PC-9 (cell line): ENCODE measurements at regions not wholly inside any gene's neighbourhood (a gene's known extent, or its start where the extent isn't known, plus 50 kb on each side); places are given as distances from the start of the nearest gene placed in this dataset.

ENCODE experiments used
- BruUV-seq: library from RNA; stranded (reverse); fragments of 400-500 nt; replicated peaks from 2 replicates; lab custom pipeline; 2021; lab: Mats Ljungman, UMichigan
- CTCF ChIA-PET: fragments of 300-600 bp; sonication (Branson Sonifier 250); formaldehyde crosslinking; loops from one replicate; lab custom pipeline; 2022; ENCODE audit warnings: antibody characterized with exemption; lab: Charles Lee
- POLR2A ChIA-PET: fragments of 300-600 bp; sonication (Branson Sonifier 250); formaldehyde crosslinking; loops from one replicate; lab custom pipeline; 2022; ENCODE audit warnings: antibody characterized with exemption; ENCODE audit not compliant: unreplicated experiment; lab: Charles Lee
- DNase-seq, 2 experiments: peaks; one replicate each; pipeline versions ENCODE4 v3.0.0 to v3.0.0-alpha.2; 2015 to 2022; ENCODE audit warnings: mixed read lengths in 1 of 2
- H2AFZ ChIP-seq: fragments of 200-600 bp; sonication (generic); 2 replicates; pipeline ENCODE4 v1.8.1; 2017; ENCODE audit warnings: antibody characterized with exemption
- H3F3A ChIP-seq: fragments of 200-600 bp; sonication (generic); 2 replicates; pipeline ENCODE4 v1.8.1; 2017; ENCODE audit warnings: antibody characterized with exemption, mild to moderate bottlenecking, low read depth; ENCODE audit not compliant: insufficient read depth
- H3K27ac ChIP-seq: fragments of 200-600 bp; sonication (generic); 2 replicates; pipeline ENCODE4 v1.6.1; 2016; ENCODE audit warnings: mixed run types
- H3K27me3 ChIP-seq: fragments of 200-600 bp; sonication (generic); 2 replicates; pipeline ENCODE4 v1.6.1; 2016; ENCODE audit warnings: low read depth, mixed run types; ENCODE audit not compliant: insufficient read depth
- H3K36me3 ChIP-seq: fragments of 200-600 bp; sonication (generic); 2 replicates; pipeline ENCODE4 v1.6.1; 2016; ENCODE audit warnings: low read depth, mixed run types
- H3K4me1 ChIP-seq: fragments of 200-600 bp; sonication (generic); replicated peaks from 2 replicates; pipeline ENCODE4 v1.6.1; 2016; ENCODE audit warnings: mixed run types; ENCODE audit not compliant: insufficient read depth
- H3K4me2 ChIP-seq: fragments of 200-600 bp; sonication (generic); 2 replicates; pipeline ENCODE4 v1.6.1; 2017; ENCODE audit warnings: mixed run types
- H3K4me3 ChIP-seq: fragments of 200-600 bp; sonication (generic); 2 replicates; pipeline ENCODE4 v1.6.1; 2016; ENCODE audit warnings: mixed run types
- H3K79me2 ChIP-seq: fragments of 200-600 bp; sonication (generic); 2 replicates; pipeline ENCODE4 v1.6.1; 2017; ENCODE audit warnings: low read depth, mixed run types
- H3K9me2 ChIP-seq: fragments of 200-600 bp; sonication (generic); 2 replicates; pipeline ENCODE4 v1.8.1; 2017; ENCODE audit warnings: mild to moderate bottlenecking; ENCODE audit not compliant: insufficient read depth
- H3K9me3 ChIP-seq: fragments of 200-600 bp; sonication (generic); 2 replicates; pipeline ENCODE4 v1.8.1; 2016; ENCODE audit warnings: low read depth; ENCODE audit not compliant: insufficient read depth
- H4K20me1 ChIP-seq: fragments of 200-600 bp; sonication (generic); 2 replicates; pipeline ENCODE4 v1.8.1; 2017; ENCODE audit not compliant: insufficient read depth
- EZH2 ChIP-seq: fragments of 200-600 bp; sonication (generic); IDR thresholded peaks from 2 replicates; pipeline ENCODE4 v1.8.0; 2017; ENCODE audit warnings: antibody characterized with exemption, low read depth
- intact Hi-C: fragments of 100-400 bp; cut with micrococcal nuclease; formaldehyde crosslinking; loops from one replicate; pipeline ENCODE4 v1.10.0; 2022; ENCODE audit not compliant: unreplicated experiment
- TF ChIP-seq, protein P1 (sequence below): fragments of 200-600 bp; sonication (generic); conservative IDR thresholded peaks from 2 replicates; pipeline ENCODE4 v1.6.1; 2017; ENCODE audit warnings: mixed run types, antibody characterized with exemption, mild to moderate bottlenecking, moderate library complexity

DNA sequence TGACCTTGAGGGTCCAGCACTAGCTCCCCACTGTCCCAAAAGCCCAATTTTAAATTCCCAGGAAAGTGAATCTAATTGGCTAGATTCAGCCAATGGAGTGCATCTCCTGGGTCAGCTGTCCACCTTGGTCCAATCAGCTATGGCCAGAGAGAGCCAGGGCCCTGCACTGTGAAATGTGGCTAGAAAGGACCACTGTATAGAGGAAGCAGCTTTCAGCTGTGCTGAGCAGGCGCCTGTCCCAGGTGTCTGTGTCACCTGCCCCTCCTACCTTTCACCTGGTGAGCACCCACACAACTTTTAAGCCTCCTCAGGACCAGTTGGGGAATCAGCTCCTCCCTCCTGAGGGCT is 186.2 kb downstream of the DRD1 start:
- H3K4me3 ChIP-seq: no peak overlapping the region
- H3K27ac ChIP-seq: no peak overlapping the region
- H4K20me1 ChIP-seq: no peaks in the 10 kb centered on the region
- no peak overlapping the region for H3K4me2 ChIP-seq
- POLR2A ChIA-PET: no interaction called here
- no peaks in the 10 kb centered on the region for H3K27me3 ChIP-seq
- CTCF ChIA-PET: no interaction called here
- H3K36me3 ChIP-seq: no peaks in the 10 kb centered on the region
- H3F3A ChIP-seq: no peaks in the 10 kb centered on the region
- no peaks in the 10 kb centered on the region for H3K79me2 ChIP-seq
- H3K4me1 ChIP-seq: no peaks in the 10 kb centered on the region
- no peak overlapping the region for H2AFZ ChIP-seq
- DNase-seq: no peak
- H3K9me2 ChIP-seq: no peaks in the 10 kb centered on the region
- intact Hi-C loops: no loop called here
- no peaks in the 10 kb centered on the region for H3K9me3 ChIP-seq
- TF ChIP-seq, protein P1, sequence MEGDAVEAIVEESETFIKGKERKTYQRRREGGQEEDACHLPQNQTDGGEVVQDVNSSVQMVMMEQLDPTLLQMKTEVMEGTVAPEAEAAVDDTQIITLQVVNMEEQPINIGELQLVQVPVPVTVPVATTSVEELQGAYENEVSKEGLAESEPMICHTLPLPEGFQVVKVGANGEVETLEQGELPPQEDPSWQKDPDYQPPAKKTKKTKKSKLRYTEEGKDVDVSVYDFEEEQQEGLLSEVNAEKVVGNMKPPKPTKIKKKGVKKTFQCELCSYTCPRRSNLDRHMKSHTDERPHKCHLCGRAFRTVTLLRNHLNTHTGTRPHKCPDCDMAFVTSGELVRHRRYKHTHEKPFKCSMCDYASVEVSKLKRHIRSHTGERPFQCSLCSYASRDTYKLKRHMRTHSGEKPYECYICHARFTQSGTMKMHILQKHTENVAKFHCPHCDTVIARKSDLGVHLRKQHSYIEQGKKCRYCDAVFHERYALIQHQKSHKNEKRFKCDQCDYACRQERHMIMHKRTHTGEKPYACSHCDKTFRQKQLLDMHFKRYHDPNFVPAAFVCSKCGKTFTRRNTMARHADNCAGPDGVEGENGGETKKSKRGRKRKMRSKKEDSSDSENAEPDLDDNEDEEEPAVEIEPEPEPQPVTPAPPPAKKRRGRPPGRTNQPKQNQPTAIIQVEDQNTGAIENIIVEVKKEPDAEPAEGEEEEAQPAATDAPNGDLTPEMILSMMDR: no peak
- TF ChIP-seq EZH2: no peak
- BruUV-seq: no TSS peak

DNA sequence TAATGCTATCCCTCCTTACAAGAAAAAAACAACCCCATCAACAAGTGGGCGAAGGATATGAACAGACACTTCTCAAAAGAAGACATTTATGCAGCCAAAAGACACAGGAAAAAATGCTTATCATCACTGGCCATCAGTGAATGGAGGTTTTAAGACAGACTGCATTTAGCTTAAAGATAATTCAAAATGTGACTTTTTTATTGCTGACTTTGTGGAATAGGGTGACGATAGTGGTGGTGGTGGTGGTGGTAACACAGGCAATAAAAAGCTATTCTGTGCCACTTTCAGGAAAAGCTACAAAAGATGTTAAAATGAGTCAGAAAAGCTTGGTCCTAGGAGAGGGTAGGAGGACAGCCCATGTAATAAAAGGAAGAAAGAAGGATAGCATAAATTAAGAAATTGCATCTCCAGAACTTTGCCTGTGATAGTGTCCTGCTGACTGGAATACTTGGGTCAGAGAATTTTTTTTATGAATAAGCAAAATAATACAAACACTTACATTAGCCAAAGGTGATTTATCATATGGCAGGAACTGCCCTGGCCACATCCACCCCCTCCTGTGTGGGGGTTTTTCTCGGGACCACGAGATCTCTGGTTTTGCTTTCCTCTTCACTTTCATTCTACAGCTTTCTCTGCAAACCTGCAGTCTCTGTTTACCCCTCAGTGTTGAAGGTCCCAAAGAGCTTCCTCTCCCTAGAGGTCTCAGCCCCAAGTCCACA is 186.7 kb downstream of the DRD1 start:
- Histone ChIP-seq H3K4me2 (no peak overlapping the region), H2AFZ (no peak overlapping the region), H3K27me3 (no peaks in the 10 kb centered on the region), H3K36me3 (no peaks in the 10 kb centered on the region), H3K4me1 (no peaks in the 10 kb centered on the region), H3K9me2 (no peaks in the 10 kb centered on the region), H3K79me2 (no peaks in the 10 kb centered on the region), H4K20me1 (no peaks in the 10 kb centered on the region), H3K9me3 (no peaks in the 10 kb centered on the region), H3K27ac (no peak overlapping the region), H3K4me3 (no peak overlapping the region), H3F3A (no peaks in the 10 kb centered on the region)
- ChIA-PET POLR2A (no interaction called here), CTCF (no interaction called here)
- TF ChIP-seq, protein P1: no peak
- no peak for TF ChIP-seq EZH2
- DNase-seq: no peak
- intact Hi-C loops: no loop called here
- no TSS peak for BruUV-seq

DNA sequence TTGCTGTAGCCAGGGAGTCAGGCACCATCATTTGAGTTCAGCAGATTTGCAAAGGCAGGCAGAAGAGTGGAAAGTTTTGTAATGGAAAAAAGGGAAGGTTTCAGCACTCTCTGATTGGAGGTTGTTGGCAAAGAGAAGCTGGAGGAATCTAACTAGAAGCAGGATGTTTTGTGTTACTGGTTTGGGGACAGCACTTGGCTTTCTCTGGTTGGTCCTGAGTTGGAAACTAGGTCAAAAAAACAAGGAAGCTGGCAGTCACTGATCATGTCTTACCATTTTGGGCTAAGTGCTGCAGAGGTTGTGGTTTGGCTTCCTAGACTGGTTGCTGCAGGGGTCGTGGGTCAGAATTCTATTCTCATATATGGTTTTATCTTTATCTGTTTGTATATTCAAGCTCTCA is 189.8 kb downstream of the DRD1 start:
- Histone ChIP-seq H3K4me1 (no peaks in the 10 kb centered on the region), H3K4me2 (no peak overlapping the region), H3K79me2 (no peaks in the 10 kb centered on the region), H3K36me3 (no peaks in the 10 kb centered on the region), H2AFZ (no peak overlapping the region), H4K20me1 (no peaks in the 10 kb centered on the region), H3K27ac (no peak overlapping the region), H3K27me3 (0 out of 2 replicates have a peak, but pooled peaks cover under 1% of the 10 kb centered on the region), H3K9me2 (no peaks in the 10 kb centered on the region), H3K4me3 (no peak overlapping the region), H3K9me3 (no peaks in the 10 kb centered on the region), H3F3A (no peaks in the 10 kb centered on the region)
- DNase-seq: no peak
- intact Hi-C loops: no loop called here
- BruUV-seq: no TSS peak
- no peak for TF ChIP-seq EZH2
- TF ChIP-seq, protein P1: no peak
- POLR2A ChIA-PET: no interaction called here
- CTCF ChIA-PET: no interaction called here
